ENCODE measurements at regions not wholly inside any gene's neighbourhood (a gene's known extent, or its start where the extent isn't known, plus 50 kb on each side); places are given as distances from the start of the nearest gene placed in this dataset.

- TF ChIP-seq, protein P1, sequence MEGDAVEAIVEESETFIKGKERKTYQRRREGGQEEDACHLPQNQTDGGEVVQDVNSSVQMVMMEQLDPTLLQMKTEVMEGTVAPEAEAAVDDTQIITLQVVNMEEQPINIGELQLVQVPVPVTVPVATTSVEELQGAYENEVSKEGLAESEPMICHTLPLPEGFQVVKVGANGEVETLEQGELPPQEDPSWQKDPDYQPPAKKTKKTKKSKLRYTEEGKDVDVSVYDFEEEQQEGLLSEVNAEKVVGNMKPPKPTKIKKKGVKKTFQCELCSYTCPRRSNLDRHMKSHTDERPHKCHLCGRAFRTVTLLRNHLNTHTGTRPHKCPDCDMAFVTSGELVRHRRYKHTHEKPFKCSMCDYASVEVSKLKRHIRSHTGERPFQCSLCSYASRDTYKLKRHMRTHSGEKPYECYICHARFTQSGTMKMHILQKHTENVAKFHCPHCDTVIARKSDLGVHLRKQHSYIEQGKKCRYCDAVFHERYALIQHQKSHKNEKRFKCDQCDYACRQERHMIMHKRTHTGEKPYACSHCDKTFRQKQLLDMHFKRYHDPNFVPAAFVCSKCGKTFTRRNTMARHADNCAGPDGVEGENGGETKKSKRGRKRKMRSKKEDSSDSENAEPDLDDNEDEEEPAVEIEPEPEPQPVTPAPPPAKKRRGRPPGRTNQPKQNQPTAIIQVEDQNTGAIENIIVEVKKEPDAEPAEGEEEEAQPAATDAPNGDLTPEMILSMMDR (IDR thresholded peaks at IDR 0.05), result no peak
- TF ChIP-seq POLR2A (IDR thresholded peaks at IDR 0.05), result no peak
Observed at GRCh38 chr4:159052315-159052714, 50.6 kb upstream of the RAPGEF2 start.

Data from body of pancreas (tissue), 4 donors.